ENCODE measurements at regions not wholly inside any gene's neighbourhood (a gene's known extent, or its start where the extent isn't known, plus 50 kb on each side); places are given as distances from the start of the nearest gene placed in this dataset.

- H3K4me3 ChIP-seq (ENCODE audit: control insufficient read depth, low read depth, low read length): no peak overlapping the region
- DNase-seq (ENCODE audit: low read depth): no peak
- TF ChIP-seq CTCF (IDR thresholded peaks at IDR 0.05; ENCODE audit: control insufficient read depth, insufficient read depth, low read depth, low read length, missing control alignments): no peak
These were observed 217.1 kb upstream of the AMIGO2 start for GRCh38 chr12:47296828-47297227.

GRCh38 chr12:47293406-47293805, 213.6 kb upstream of the AMIGO2 start:
- H3K4me3 ChIP-seq (ENCODE audit: control insufficient read depth, low read depth, low read length): no peak overlapping the region
- DNase-seq (ENCODE audit: low read depth): no peak
- TF ChIP-seq CTCF (IDR thresholded peaks at IDR 0.05; ENCODE audit: control insufficient read depth, insufficient read depth, low read depth, low read length, missing control alignments): no peak

GRCh38 chr12:47286676-47287075, 206.9 kb upstream of the AMIGO2 start:
- H3K4me3 ChIP-seq (ENCODE audit: control insufficient read depth, low read depth, low read length): no peak overlapping the region
- DNase-seq (ENCODE audit: low read depth): no peak
- TF ChIP-seq CTCF (IDR thresholded peaks at IDR 0.05; ENCODE audit: control insufficient read depth, insufficient read depth, low read depth, low read length, missing control alignments): no peak

Data from AG09309 (cell line).